Hematopoietic multipotent progenitor cell treated with erythropoietin and hydrocortisone succinate and interleukin-3 and kit ligand, for 17 days (in vitro differentiated cells): ENCODE measurements at regions not wholly inside any gene's neighbourhood (a gene's known extent, or its start where the extent isn't known, plus 50 kb on each side); places are given as distances from the start of the nearest gene placed in this dataset.

ENCODE experiments used
- DNase-seq: peaks from one replicate; pipeline ENCODE4 v3.0.0-alpha.2; 2015; ENCODE audit warnings: low spot score

GRCh38 chr6:51249798-51250197 is 431.1 kb downstream of the TFAP2B start:
- no peak for DNase-seq

DNA sequence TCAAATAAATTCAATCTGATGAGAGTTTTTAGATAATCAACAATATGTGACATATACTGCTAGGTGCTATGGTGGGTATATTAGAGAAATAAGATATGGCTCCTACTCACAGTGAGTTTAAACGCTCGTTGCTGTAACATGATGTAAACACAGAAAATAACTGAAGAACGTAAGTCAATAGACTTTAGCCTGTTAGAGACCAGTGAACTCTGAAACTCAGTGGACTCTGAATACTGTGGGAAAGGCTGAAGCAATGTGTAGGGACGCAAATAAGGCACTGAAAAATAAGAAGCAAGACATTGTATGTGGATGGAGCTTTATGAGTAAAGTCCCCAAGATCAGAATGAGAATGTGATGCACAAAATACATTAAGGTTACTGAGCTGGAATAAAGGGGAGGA is 431.6 kb downstream of the TFAP2B start:
- no peak for DNase-seq

DNA sequence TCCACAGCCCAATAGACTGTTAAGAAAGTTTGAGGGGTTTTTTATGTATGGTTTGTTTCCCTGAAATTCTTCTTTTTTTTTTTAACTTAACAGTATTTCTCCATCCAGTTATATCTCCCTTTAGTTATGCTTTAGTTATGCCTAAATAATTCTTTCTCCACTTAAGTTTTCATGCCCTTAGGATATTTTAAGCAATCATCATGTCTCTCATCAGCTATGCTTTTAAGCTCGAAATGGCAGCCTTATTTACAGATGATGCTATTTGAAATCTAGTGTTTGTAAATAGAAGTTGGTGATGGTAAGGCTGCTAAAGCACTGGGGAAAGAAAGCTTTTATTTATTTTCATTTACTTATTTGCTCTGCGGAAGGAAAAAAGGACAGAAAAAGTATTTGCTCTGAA is 439.3 kb downstream of the TFAP2B start:
- DNase-seq: no peak

GRCh38 chr6:51260003-51260402 is 441.3 kb downstream of the TFAP2B start:
- no peak for DNase-seq

- DNase-seq: no peak
Measured at GRCh38 chr6:51261691-51262090, 443.0 kb downstream of the TFAP2B start.

DNA sequence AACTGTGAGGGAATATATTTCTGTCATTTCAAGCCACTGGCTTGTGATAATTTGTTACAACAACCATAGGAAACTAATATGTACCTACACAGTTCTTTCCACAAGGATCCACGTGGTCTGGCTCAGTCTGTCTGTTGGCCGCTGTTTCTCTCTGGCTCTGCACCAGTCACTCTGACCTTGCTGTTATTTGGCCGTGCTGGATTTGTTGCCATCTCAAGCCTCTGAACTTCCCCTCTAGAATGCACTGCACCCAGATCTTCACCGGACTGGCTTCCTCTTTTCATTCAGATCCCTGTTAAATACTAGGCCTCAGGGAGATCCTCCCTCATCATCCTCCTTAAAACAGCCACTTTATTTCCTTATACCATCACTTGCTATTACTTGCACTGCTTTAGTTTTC is 446.8 kb downstream of the TFAP2B start:
- DNase-seq: no peak

- DNase-seq: no peak
Measured at GRCh38 chr6:51266604-51267003, 447.9 kb downstream of the TFAP2B start.

DNA sequence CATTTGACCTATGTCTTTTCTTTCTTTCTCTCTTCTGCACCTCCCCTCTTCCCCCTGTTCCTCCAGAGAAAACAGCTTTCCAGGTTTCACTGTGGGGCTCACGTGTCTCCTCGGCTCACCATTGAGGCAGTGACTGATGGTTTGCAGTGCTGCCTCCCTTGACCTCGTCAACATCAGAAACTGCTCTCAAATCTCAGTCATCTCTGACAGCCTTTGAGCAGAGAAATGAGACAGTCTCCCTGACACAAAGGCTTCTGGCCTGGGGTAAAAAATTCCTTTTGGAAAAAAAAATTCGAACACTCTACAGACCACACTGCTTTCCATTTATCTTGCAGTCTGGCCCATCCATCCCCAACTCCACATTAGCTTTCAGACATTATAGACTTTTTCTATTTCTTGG is 450.0 kb downstream of the TFAP2B start:
- no peak for DNase-seq

GRCh38 chr6:51269876-51270275 is 451.2 kb downstream of the TFAP2B start:
- DNase-seq: no peak

DNA sequence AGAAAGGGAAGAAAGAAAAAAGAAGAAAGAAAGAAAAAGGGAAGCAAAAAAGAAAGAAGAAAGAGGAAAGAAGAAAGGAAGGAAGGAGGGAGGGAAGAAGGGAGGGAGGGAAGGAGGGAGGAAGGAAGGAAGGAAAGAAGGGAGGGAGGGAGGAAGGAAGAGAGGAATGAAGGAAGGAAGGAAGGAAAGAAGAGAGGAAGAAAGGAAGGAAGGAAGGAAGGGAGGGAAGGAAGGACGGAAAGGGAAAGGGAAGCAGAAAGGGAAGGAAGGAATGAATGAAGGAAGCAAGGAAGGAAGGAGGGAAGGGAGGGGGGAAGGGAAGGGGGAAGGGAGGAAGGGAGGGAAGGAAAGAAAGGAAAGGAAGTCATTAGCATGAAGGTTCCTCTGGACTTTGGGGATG is 452.9 kb downstream of the TFAP2B start:
- no peak for DNase-seq

DNA sequence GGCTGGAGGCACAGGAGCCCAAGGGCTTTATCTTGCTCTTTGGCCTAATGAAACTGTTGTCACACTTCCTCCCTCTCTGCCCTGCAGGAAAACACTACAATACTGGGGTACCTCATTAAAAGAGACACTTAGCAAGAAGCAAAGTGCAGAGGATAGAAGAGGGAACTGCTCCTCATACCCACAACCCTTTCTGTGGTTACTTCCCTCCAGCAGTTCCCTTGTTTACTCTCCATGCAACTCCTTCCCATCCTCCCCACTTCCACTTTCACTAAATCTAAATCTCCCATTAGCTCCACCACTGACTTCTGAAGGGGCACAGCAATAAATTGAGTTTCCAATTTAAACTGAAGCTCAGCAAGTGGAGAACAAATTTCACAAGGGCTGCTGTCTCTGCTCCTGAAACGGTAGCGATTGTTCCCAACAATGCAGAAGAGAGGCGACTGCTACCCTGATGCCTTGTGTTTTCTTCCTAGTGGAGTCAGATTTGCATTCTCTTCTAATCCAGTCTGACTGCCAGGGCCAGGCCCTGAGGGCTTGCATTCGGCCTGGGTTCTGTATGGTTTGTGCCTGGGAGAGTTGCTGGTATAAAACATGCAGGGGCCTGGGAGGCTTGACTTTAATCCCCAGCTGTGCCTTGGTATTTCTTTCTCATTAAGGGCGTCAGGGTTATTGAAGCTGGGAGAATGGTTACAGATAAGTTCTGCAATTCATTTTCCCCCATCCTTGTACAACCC is 454.7 kb downstream of the TFAP2B start:
- no peak for DNase-seq

- no peak for DNase-seq
Measured at GRCh38 chr6:51277474-51277873, 458.8 kb downstream of the TFAP2B start.

GRCh38 chr6:51282026-51282425 is 463.4 kb downstream of the TFAP2B start:
- DNase-seq: no peak

DNA sequence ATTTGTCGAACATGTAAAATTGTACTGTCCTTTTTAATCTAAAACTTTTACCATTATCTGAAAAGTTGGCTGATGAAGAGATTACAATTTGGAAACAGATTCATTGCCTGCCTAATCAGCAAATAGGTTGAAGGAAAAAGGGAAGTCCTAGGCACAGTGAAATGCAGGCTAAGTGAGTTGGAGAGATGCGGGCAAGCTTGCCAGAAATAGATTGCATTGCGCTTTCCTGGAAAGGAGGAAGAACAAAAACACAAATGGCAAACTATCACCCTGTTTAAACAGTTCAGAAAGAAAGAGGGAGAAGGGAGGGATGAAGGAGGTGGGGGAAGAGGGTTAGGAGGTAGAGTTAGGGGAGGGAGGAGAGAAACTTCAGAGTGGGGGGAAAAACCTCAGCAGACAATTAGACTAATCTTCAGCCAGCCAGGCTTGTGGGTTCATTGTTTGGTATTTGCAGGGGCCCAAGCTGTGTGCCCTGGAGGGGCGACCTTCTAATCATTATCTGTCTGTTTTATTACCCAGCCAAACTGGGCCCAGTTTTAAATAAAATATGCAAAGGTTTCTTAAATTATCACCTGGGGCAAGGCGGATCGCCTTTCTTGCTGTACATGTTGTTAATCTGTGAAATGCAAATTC is 465.2 kb downstream of the TFAP2B start:
- no peak for DNase-seq

GRCh38 chr6:51285876-51286275 is 467.2 kb downstream of the TFAP2B start:
- no peak for DNase-seq

- no peak for DNase-seq
Measured at GRCh38 chr6:51289041-51289440, 470.4 kb downstream of the TFAP2B start.

DNA sequence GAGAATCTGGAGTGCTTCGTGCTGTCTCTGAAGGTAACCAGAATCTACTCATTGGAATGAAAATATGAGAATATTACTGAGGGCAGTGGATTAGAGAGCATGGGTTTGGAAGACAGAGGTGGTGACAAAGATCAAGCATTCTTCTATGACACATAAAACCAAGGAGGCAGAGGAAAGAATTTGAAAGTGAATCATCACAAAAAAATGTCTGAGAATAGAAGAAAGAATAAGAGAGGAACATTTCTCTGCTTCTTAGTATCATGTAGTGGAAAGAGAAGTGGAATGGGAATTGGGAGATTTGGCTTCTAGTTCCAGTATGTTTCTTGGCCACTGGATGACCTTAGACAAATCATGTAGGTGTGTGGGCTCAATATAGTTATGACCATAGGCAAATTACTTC is 474.0 kb downstream of the TFAP2B start:
- no peak for DNase-seq

DNA sequence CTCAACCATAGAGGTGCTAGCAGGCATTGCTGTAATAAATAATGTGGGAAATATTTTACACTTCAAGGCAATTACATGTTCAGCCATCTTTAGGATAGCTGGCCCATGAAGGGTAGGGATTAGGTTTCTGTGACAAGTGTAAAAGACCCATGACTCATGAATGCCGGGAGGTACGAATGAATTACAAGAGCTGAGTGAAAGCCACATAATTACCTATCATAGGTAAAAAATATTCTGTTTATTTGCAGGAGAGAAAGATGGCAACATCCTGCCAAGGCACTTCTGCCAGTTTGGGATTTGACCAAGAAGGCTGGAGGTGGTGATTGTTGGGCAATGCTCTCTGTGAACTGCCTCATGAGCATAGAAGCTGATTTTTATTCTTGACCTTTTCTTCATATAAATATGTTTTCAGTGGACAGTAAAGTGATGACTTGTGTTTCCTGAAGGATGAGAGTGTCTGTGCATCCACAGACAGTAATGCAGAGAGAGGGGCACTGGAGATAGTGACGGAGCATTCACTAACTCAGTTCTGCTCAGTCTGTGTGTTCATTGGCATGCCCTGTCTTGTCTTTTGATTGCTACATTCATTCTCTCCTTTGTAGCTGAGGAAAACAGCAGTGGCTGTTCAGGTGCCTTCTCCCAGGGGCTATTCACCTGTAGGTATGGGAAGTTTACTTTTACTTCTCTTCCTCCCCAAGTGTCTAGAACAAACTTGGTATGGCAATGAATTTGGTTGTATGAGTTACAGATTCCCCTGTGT is 481.1 kb downstream of the TFAP2B start:
- no peak for DNase-seq

DNA sequence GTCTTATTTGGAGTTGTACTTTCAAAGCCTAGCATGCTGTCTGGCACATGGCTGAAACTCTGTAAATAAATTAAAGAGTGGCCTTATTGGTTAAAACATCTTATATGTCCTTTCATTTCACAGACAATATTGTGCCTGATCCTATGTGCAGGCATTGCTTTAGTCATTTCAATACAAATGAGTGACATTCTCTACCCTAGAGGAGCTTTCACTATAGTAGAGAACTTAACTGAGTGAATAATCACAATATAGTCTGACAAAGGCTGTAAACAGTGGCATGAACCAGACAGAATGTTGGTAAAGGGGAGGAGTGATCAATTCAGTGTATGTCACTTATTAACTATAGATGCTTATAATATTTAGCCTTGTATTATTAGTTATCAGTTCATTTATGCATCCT is 481.8 kb downstream of the TFAP2B start:
- no peak for DNase-seq

DNA sequence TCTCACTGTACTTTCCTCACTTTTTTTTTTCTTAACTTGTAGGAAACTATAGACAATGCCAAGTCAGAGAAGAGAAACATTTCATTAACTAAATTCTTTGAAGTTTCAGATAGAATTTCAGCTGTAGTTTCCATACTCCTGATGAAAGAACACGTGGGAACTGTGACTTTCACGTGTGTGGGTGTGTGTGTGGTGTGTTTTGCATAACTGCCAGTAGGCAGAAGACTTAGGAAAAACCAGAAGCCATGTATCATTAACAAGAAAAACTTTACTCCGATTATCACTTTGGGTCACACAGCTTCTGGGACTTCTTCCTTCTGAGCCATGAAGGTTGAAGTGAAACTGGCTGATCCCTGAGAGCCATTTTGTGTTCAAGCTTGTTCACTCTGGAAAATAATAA is 483.3 kb downstream of the TFAP2B start:
- DNase-seq: no peak

GRCh38 chr6:51302431-51302830 is 483.8 kb downstream of the TFAP2B start:
- no peak for DNase-seq

- DNase-seq: no peak
Measured at GRCh38 chr6:51303338-51303737, 484.7 kb downstream of the TFAP2B start.

- DNase-seq: no peak
Measured at GRCh38 chr6:51314965-51315364, 496.3 kb downstream of the TFAP2B start.
